GM23338 (cell line): ENCODE measurements at regions not wholly inside any gene's neighbourhood (a gene's known extent, or its start where the extent isn't known, plus 50 kb on each side); places are given as distances from the start of the nearest gene placed in this dataset.

Experiments used
- ATAC-seq: fragments of 200-7000 bp; cut with Tn5 transposase; 3 replicates; pipeline ENCODE4 v1.9.1; 2020
- DNase-seq: peaks from one replicate; pipeline ENCODE4 v3.0.0-alpha.2; 2015; ENCODE audit warnings: low spot score
- H2AFZ ChIP-seq: fragments of 200-600 bp; sonication (generic); 2 replicates; pipeline ENCODE4 v1.8.0; 2016; ENCODE audit warnings: antibody characterized with exemption, mild to moderate bottlenecking, moderate library complexity
- H3F3A ChIP-seq: fragments of 200-600 bp; sonication (generic); replicated peaks from 2 replicates; pipeline ENCODE4 v1.8.0; 2017; ENCODE audit warnings: antibody characterized with exemption, mixed run types, low read depth
- H3K27ac ChIP-seq: fragments of 200-600 bp; sonication (generic); 2 replicates; pipeline ENCODE4 v1.6.1; 2016; ENCODE audit warnings: low read depth
- H3K27me3 ChIP-seq: fragments of 200-600 bp; sonication (generic); 2 replicates; pipeline ENCODE4 v1.8.0; 2016; ENCODE audit warnings: mild to moderate bottlenecking, mixed run types, moderate library complexity; ENCODE audit not compliant: insufficient read depth
- H3K36me3 ChIP-seq: fragments of 200-600 bp; sonication (generic); 2 replicates; pipeline ENCODE4 v1.8.0; 2016; ENCODE audit warnings: mild to moderate bottlenecking; ENCODE audit not compliant: insufficient read depth
- H3K4me1 ChIP-seq: fragments of 200-600 bp; sonication (generic); 2 replicates; pipeline ENCODE4 v1.8.0; 2016; ENCODE audit warnings: mild to moderate bottlenecking, moderate library complexity; ENCODE audit not compliant: insufficient read depth
- H3K4me2 ChIP-seq: fragments of 200-600 bp; sonication (generic); 2 replicates; pipeline ENCODE4 v1.7.1; 2017; ENCODE audit warnings: mixed run types
- H3K4me3 ChIP-seq: fragments of 200-600 bp; sonication (generic); 2 replicates; pipeline ENCODE4 v1.6.1; 2016; ENCODE audit warnings: mixed run types
- H3K79me2 ChIP-seq: fragments of 200-600 bp; sonication (generic); replicated peaks from 2 replicates; pipeline ENCODE4 v1.8.0; 2017; ENCODE audit warnings: mild to moderate bottlenecking; ENCODE audit not compliant: insufficient read depth
- H3K9me2 ChIP-seq: fragments of 200-600 bp; sonication (generic); 2 replicates; pipeline ENCODE4 v1.8.0; 2017; ENCODE audit not compliant: insufficient read depth
- H4K20me1 ChIP-seq: fragments of 200-600 bp; sonication (generic); replicated peaks from 2 replicates; pipeline ENCODE4 v1.8.0; 2017; ENCODE audit warnings: mild to moderate bottlenecking; ENCODE audit not compliant: insufficient read depth
- H3K27ac Mint-ChIP-seq: 2 replicates; pipeline ENCODE4 v1.8.0; 2020; ENCODE audit warnings: inconsistent platforms, mild to moderate bottlenecking, moderate library complexity, mixed read lengths
- H3K27me3 Mint-ChIP-seq: 3 replicates; pipeline ENCODE4 v1.8.0; 2022; ENCODE audit warnings: low read depth, mild to moderate bottlenecking, moderate library complexity, mixed read lengths, inconsistent platforms; ENCODE audit not compliant: insufficient read depth, poor library complexity
- H3K36me3 Mint-ChIP-seq: 3 replicates; pipeline ENCODE4 v1.8.0; 2021; ENCODE audit warnings: low read depth, mild to moderate bottlenecking, inconsistent platforms, moderate library complexity, mixed read lengths
- H3K4me1 Mint-ChIP-seq: 3 replicates; pipeline ENCODE4 v1.8.0; 2020; ENCODE audit warnings: mild to moderate bottlenecking, inconsistent platforms, mixed read lengths
- H3K4me3 Mint-ChIP-seq: 3 replicates; pipeline ENCODE4 v1.8.0; 2021; ENCODE audit warnings: moderate library complexity, mild to moderate bottlenecking, inconsistent platforms, mixed read lengths
- H3K9me3 Mint-ChIP-seq: 3 replicates; pipeline ENCODE4 v1.8.0; 2020; ENCODE audit warnings: moderate library complexity, mild to moderate bottlenecking, inconsistent platforms, mixed read lengths
- JUNB ChIP-seq: IDR thresholded peaks from one replicate; pipeline ENCODE4 v1.6.1; 2016; ENCODE audit warnings: antibody characterized with exemption; ENCODE audit not compliant: unreplicated experiment
- STAT1 ChIP-seq: IDR thresholded peaks from one replicate; pipeline ENCODE4 v1.6.1; 2016; ENCODE audit warnings: antibody characterized with exemption; ENCODE audit not compliant: unreplicated experiment
- ZNF114 ChIP-seq: fragments of 250-450 bp; sonication (Bioruptor Pico); IDR thresholded peaks from 2 replicates; pipeline ENCODE4 v1.5.0; 2020; ENCODE audit warnings: mild to moderate bottlenecking, moderate library complexity
- ZNF331 ChIP-seq: fragments of 250-450 bp; sonication (Bioruptor Pico); IDR thresholded peaks from 2 replicates; pipeline ENCODE4 v1.5.0; 2020; ENCODE audit warnings: low read depth, mild to moderate bottlenecking, moderate library complexity
- ZNF462 ChIP-seq: fragments of 250-450 bp; sonication (Bioruptor Pico); IDR thresholded peaks from 2 replicates; pipeline ENCODE4 v1.5.0; 2020; ENCODE audit warnings: mild to moderate bottlenecking, moderate library complexity

GRCh38 chr13:52924289-52925148, 76.1 kb upstream of the PCDH8 start:
- DNase-seq (no peak), ATAC-seq (peak; percentile 52)
- H3K4me3 ChIP-seq: no peak overlapping the region
- H3K27me3 ChIP-seq: no peaks in the 10 kb centered on the region
- Mint-ChIP-seq H3K9me3 (no peaks in the 10 kb centered on the region; the same call in 2 of the 3 replicates), H3K36me3 (no peaks in the 10 kb centered on the region; the same call in 2 of the 3 replicates), H3K4me1 (peaks cover 13% of the 10 kb centered on the region), H3K27ac (no peak overlapping the region; the same call in 1 of the 2 replicates), H3K27me3 (peaks cover 6% of the 10 kb centered on the region), H3K4me3 (no peak overlapping the region)
- no peak for TF ChIP-seq JUNB
- TF ChIP-seq STAT1: no peak
- TF ChIP-seq ZNF331 (CRISPR knock-in tag): no peak
- TF ChIP-seq ZNF114 (CRISPR knock-in tag): no peak
- no peak for TF ChIP-seq ZNF462 (CRISPR knock-in tag)
- H3K27ac ChIP-seq: no peak overlapping the region
- H2AFZ ChIP-seq: peak overlapping the region; percentile 85; the same call in 1 of the 2 replicates
- peaks cover 10% of the 10 kb centered on the region; the same call in 1 of the 2 replicates for H3K9me2 ChIP-seq
- H3K4me2 ChIP-seq: no peak overlapping the region
- H3K36me3 ChIP-seq: no peaks in the 10 kb centered on the region
- H4K20me1 ChIP-seq: no peaks in the 10 kb centered on the region
- H3F3A ChIP-seq: no peaks in the 10 kb centered on the region
- no peaks in the 10 kb centered on the region for H3K79me2 ChIP-seq
- H3K4me1 ChIP-seq: 0 out of 2 replicates have a peak, but pooled peaks cover 5% of the 10 kb centered on the region
